ENCODE measurements at regions not wholly inside any gene's neighbourhood (a gene's known extent, or its start where the extent isn't known, plus 50 kb on each side); places are given as distances from the start of the nearest gene placed in this dataset.

DNA sequence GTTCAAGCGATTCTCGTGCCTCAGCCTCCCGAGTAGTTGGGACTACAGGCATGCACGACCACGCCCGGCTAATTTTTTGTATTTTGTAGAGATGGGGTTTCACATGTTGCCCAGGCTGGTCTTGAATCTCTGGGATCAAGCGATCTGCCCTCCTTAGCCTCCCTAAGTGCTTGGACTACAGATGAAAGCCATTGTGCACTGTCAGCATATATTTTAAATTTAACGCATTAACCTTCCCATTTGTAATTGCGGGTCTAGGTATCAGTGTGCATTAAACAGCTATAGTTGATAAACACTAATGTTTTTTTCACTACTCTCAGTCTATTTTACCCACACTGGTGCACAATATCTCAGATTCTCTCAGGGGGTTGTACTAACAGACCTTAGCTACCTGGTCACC lies 1930.8 kb downstream of the C4orf33 start:
- TF ChIP-seq, protein P1, sequence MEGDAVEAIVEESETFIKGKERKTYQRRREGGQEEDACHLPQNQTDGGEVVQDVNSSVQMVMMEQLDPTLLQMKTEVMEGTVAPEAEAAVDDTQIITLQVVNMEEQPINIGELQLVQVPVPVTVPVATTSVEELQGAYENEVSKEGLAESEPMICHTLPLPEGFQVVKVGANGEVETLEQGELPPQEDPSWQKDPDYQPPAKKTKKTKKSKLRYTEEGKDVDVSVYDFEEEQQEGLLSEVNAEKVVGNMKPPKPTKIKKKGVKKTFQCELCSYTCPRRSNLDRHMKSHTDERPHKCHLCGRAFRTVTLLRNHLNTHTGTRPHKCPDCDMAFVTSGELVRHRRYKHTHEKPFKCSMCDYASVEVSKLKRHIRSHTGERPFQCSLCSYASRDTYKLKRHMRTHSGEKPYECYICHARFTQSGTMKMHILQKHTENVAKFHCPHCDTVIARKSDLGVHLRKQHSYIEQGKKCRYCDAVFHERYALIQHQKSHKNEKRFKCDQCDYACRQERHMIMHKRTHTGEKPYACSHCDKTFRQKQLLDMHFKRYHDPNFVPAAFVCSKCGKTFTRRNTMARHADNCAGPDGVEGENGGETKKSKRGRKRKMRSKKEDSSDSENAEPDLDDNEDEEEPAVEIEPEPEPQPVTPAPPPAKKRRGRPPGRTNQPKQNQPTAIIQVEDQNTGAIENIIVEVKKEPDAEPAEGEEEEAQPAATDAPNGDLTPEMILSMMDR (IDR thresholded peaks at IDR 0.05) = no peak
- TF ChIP-seq POLR2A (IDR thresholded peaks at IDR 0.05; ENCODE audit: low read depth) = no peak
- no peak for TF ChIP-seq POLR2AphosphoS5 (IDR thresholded peaks at IDR 0.05)
- TF ChIP-seq EP300 (IDR thresholded peaks at IDR 0.05) = no peak
